ENCODE measurements at regions not wholly inside any gene's neighbourhood (a gene's known extent, or its start where the extent isn't known, plus 50 kb on each side); places are given as distances from the start of the nearest gene placed in this dataset.

GRCh38 chr6:53433261-53433950, 84.7 kb upstream of the ELOVL5 start:
- H3K79me1 ChIP-seq (ENCODE audit: low read depth, low read length) = no peaks in the 10 kb centered on the region
- no peak overlapping the region for H2BK12ac ChIP-seq (ENCODE audit: low read length)
- no peak overlapping the region for H2BK5ac ChIP-seq (ENCODE audit: low read length)
- H4K8ac ChIP-seq (ENCODE audit: low read depth, low read length) = no peak overlapping the region
- H3K18ac ChIP-seq (ENCODE audit: low read length) = no peak overlapping the region
- no peak overlapping the region for H2AK5ac ChIP-seq (ENCODE audit: low read depth, low read length)
- H3K27ac ChIP-seq (replicated peaks; ENCODE audit: low read length) = no peak overlapping the region
- no peaks in the 10 kb centered on the region for H3K9me3 ChIP-seq (replicated peaks in 1 of 2; ENCODE audit: control insufficient read depth in 2 of 2, insufficient read depth in 1 of 2, low read depth in 1 of 2, low read length in 2 of 2)
- H2BK15ac ChIP-seq (ENCODE audit: low read length) = no peak overlapping the region
- no peak overlapping the region for H3K4me2 ChIP-seq (ENCODE audit: insufficient read depth, low read length, poor library complexity, severe bottlenecking)
- DNase-seq (ENCODE audit: low spot score) = no peak
- no peak overlapping the region for H3K14ac ChIP-seq (ENCODE audit: low read length)
- no peak overlapping the region for H2AFZ ChIP-seq (ENCODE audit: low read length)
- no peak overlapping the region for H3K9ac ChIP-seq (ENCODE audit: low read depth, low read length, poor library complexity)
- H3K27me3 ChIP-seq (ENCODE audit: control insufficient read depth in 3 of 3, insufficient read depth in 3 of 3, low read depth in 1 of 3, low read length in 3 of 3) = no peaks in the 10 kb centered on the region
- no peak overlapping the region for H4K91ac ChIP-seq (ENCODE audit: low read depth, low read length, poor library complexity)
- H3K4ac ChIP-seq (ENCODE audit: low read length) = no peak overlapping the region
- H3K4me1 ChIP-seq (ENCODE audit: control insufficient read depth in 2 of 2, insufficient read depth in 1 of 2, low read depth in 1 of 2, low read length in 2 of 2) = peaks cover 0 to 3% of the 10 kb centered on the region in 2 donors
- H3K23ac ChIP-seq (ENCODE audit: low read depth, low read length, poor library complexity) = no peak overlapping the region
- WGBS, 2 donors (ENCODE audit: extremely low coverage in 2 of 2, insufficient read length in 2 of 2, insufficient replicate concordance in 1 of 2) = no CpG with 5 or more reads among the region's 4 CpGs
- H3K36me3 ChIP-seq (replicated peaks in 1 of 2; ENCODE audit: control insufficient read depth in 2 of 2, insufficient read depth in 2 of 2, low read length in 2 of 2) = no peaks in the 10 kb centered on the region
- H3K4me3 ChIP-seq (ENCODE audit: low read length in 2 of 2) = no peak overlapping the region
- no peak overlapping the region for H2BK120ac ChIP-seq (ENCODE audit: low read depth, low read length)

GRCh38 chr6:53432318-53433161, 83.8 kb upstream of the ELOVL5 start:
- Histone ChIP-seq H3K79me1 (ENCODE audit: low read depth, low read length) (no peaks in the 10 kb centered on the region), H2AFZ (ENCODE audit: low read length) (no peak overlapping the region), H2AK5ac (ENCODE audit: low read depth, low read length) (no peak overlapping the region), H3K36me3 (replicated peaks in 1 of 2; ENCODE audit: control insufficient read depth in 2 of 2, insufficient read depth in 2 of 2, low read length in 2 of 2) (no peaks in the 10 kb centered on the region), H3K18ac (ENCODE audit: low read length) (no peak overlapping the region), H2BK12ac (ENCODE audit: low read length) (no peak overlapping the region), H3K9me3 (replicated peaks in 1 of 2; ENCODE audit: control insufficient read depth in 2 of 2, insufficient read depth in 1 of 2, low read depth in 1 of 2, low read length in 2 of 2) (no peaks in the 10 kb centered on the region), H3K14ac (ENCODE audit: low read length) (no peak overlapping the region), H3K27me3 (ENCODE audit: control insufficient read depth in 3 of 3, insufficient read depth in 3 of 3, low read depth in 1 of 3, low read length in 3 of 3) (no peaks in the 10 kb centered on the region), H3K4me3 (ENCODE audit: low read length in 2 of 2) (no peak overlapping the region), H3K4ac (ENCODE audit: low read length) (no peak overlapping the region), H3K9ac (ENCODE audit: low read depth, low read length, poor library complexity) (no peak overlapping the region), H3K4me1 (ENCODE audit: control insufficient read depth in 2 of 2, insufficient read depth in 1 of 2, low read depth in 1 of 2, low read length in 2 of 2) (peaks cover 2 to 3% of the 10 kb centered on the region in 2 donors), H2BK15ac (ENCODE audit: low read length) (no peak overlapping the region), H3K27ac (replicated peaks; ENCODE audit: low read length) (no peak overlapping the region), H4K91ac (ENCODE audit: low read depth, low read length, poor library complexity) (no peak overlapping the region), H3K4me2 (ENCODE audit: insufficient read depth, low read length, poor library complexity, severe bottlenecking) (no peak overlapping the region), H2BK120ac (ENCODE audit: low read depth, low read length) (no peak overlapping the region), H3K23ac (ENCODE audit: low read depth, low read length, poor library complexity) (no peak overlapping the region), H4K8ac (ENCODE audit: low read depth, low read length) (no peak overlapping the region), H2BK5ac (ENCODE audit: low read length) (no peak overlapping the region)
- DNase-seq (ENCODE audit: low spot score) = no peak
- WGBS, 2 donors (ENCODE audit: extremely low coverage in 2 of 2, insufficient read length in 2 of 2, insufficient replicate concordance in 1 of 2) = no CpG with 5 or more reads among the region's 8 CpGs

GRCh38 chr6:53431704-53432103, 83.0 kb upstream of the ELOVL5 start:
- Histone ChIP-seq H3K9ac (ENCODE audit: low read depth, low read length, poor library complexity) (no peak overlapping the region), H4K8ac (ENCODE audit: low read depth, low read length) (no peak overlapping the region), H2AFZ (ENCODE audit: low read length) (no peak overlapping the region), H2AK5ac (ENCODE audit: low read depth, low read length) (no peak overlapping the region), H3K23ac (ENCODE audit: low read depth, low read length, poor library complexity) (no peak overlapping the region), H3K4me3 (ENCODE audit: low read length in 2 of 2) (no peak overlapping the region), H3K18ac (ENCODE audit: low read length) (no peak overlapping the region), H3K27ac (replicated peaks; ENCODE audit: low read length) (no peak overlapping the region), H2BK5ac (ENCODE audit: low read length) (no peak overlapping the region), H3K4ac (ENCODE audit: low read length) (no peak overlapping the region), H3K14ac (ENCODE audit: low read length) (no peak overlapping the region), H2BK120ac (ENCODE audit: low read depth, low read length) (no peak overlapping the region), H3K4me1 (ENCODE audit: control insufficient read depth in 2 of 2, insufficient read depth in 1 of 2, low read depth in 1 of 2, low read length in 2 of 2) (peaks cover 2 to 3% of the 10 kb centered on the region in 2 donors), H2BK12ac (ENCODE audit: low read length) (no peak overlapping the region), H2BK15ac (ENCODE audit: low read length) (no peak overlapping the region), H3K27me3 (ENCODE audit: control insufficient read depth in 3 of 3, insufficient read depth in 3 of 3, low read depth in 1 of 3, low read length in 3 of 3) (no peaks in the 10 kb centered on the region), H4K91ac (ENCODE audit: low read depth, low read length, poor library complexity) (no peak overlapping the region), H3K79me1 (ENCODE audit: low read depth, low read length) (no peaks in the 10 kb centered on the region), H3K4me2 (ENCODE audit: insufficient read depth, low read length, poor library complexity, severe bottlenecking) (no peak overlapping the region), H3K9me3 (replicated peaks in 1 of 2; ENCODE audit: control insufficient read depth in 2 of 2, insufficient read depth in 1 of 2, low read depth in 1 of 2, low read length in 2 of 2) (no peaks in the 10 kb centered on the region), H3K36me3 (replicated peaks in 1 of 2; ENCODE audit: control insufficient read depth in 2 of 2, insufficient read depth in 2 of 2, low read length in 2 of 2) (no peaks in the 10 kb centered on the region)
- no peak for DNase-seq (ENCODE audit: low spot score)
- no CpG with 5 or more reads among the region's 4 CpGs for WGBS, 2 donors (ENCODE audit: extremely low coverage in 2 of 2, insufficient read length in 2 of 2, insufficient replicate concordance in 1 of 2)

GRCh38 chr6:53429401-53429800, 80.7 kb upstream of the ELOVL5 start:
- H2AFZ ChIP-seq (ENCODE audit: low read length) = no peak overlapping the region
- no peak for DNase-seq (ENCODE audit: low spot score)

More at GRCh38 chr6:53429401-53429800, 80.7 kb upstream of the ELOVL5 start:
- no peak overlapping the region for H2BK120ac ChIP-seq (ENCODE audit: low read depth, low read length)
- H3K36me3 ChIP-seq (replicated peaks in 1 of 2; ENCODE audit: control insufficient read depth in 2 of 2, insufficient read depth in 2 of 2, low read length in 2 of 2) = no peaks in the 10 kb centered on the region
- H2BK12ac ChIP-seq (ENCODE audit: low read length) = no peak overlapping the region
- no peak overlapping the region for H4K91ac ChIP-seq (ENCODE audit: low read depth, low read length, poor library complexity)
- H3K4me2 ChIP-seq (ENCODE audit: insufficient read depth, low read length, poor library complexity, severe bottlenecking) = no peak overlapping the region
- no peak overlapping the region for H2BK5ac ChIP-seq (ENCODE audit: low read length)
- no peak overlapping the region for H3K9ac ChIP-seq (ENCODE audit: low read depth, low read length, poor library complexity)
- H3K9me3 ChIP-seq (replicated peaks in 1 of 2; ENCODE audit: control insufficient read depth in 2 of 2, insufficient read depth in 1 of 2, low read depth in 1 of 2, low read length in 2 of 2) = no peaks in the 10 kb centered on the region
- no peak overlapping the region for H3K23ac ChIP-seq (ENCODE audit: low read depth, low read length, poor library complexity)
- no peak overlapping the region for H3K27ac ChIP-seq (replicated peaks; ENCODE audit: low read length)
- no peak overlapping the region for H3K14ac ChIP-seq (ENCODE audit: low read length)
- no peak overlapping the region for H3K18ac ChIP-seq (ENCODE audit: low read length)
- no peak overlapping the region for H2BK15ac ChIP-seq (ENCODE audit: low read length)
- H3K79me1 ChIP-seq (ENCODE audit: low read depth, low read length) = no peaks in the 10 kb centered on the region
- no peak overlapping the region for H2AK5ac ChIP-seq (ENCODE audit: low read depth, low read length)
- H3K27me3 ChIP-seq (ENCODE audit: control insufficient read depth in 3 of 3, insufficient read depth in 3 of 3, low read depth in 1 of 3, low read length in 3 of 3) = no peaks in the 10 kb centered on the region
- no peak overlapping the region for H3K4me3 ChIP-seq (ENCODE audit: low read length in 2 of 2)
- H3K4ac ChIP-seq (ENCODE audit: low read length) = no peak overlapping the region
- H4K8ac ChIP-seq (ENCODE audit: low read depth, low read length) = no peak overlapping the region
- H3K4me1 ChIP-seq (ENCODE audit: control insufficient read depth in 2 of 2, insufficient read depth in 1 of 2, low read depth in 1 of 2, low read length in 2 of 2) = peaks cover 2 to 3% of the 10 kb centered on the region in 2 donors
